ENCODE measurements at regions not wholly inside any gene's neighbourhood (a gene's known extent, or its start where the extent isn't known, plus 50 kb on each side); places are given as distances from the start of the nearest gene placed in this dataset.

DNA sequence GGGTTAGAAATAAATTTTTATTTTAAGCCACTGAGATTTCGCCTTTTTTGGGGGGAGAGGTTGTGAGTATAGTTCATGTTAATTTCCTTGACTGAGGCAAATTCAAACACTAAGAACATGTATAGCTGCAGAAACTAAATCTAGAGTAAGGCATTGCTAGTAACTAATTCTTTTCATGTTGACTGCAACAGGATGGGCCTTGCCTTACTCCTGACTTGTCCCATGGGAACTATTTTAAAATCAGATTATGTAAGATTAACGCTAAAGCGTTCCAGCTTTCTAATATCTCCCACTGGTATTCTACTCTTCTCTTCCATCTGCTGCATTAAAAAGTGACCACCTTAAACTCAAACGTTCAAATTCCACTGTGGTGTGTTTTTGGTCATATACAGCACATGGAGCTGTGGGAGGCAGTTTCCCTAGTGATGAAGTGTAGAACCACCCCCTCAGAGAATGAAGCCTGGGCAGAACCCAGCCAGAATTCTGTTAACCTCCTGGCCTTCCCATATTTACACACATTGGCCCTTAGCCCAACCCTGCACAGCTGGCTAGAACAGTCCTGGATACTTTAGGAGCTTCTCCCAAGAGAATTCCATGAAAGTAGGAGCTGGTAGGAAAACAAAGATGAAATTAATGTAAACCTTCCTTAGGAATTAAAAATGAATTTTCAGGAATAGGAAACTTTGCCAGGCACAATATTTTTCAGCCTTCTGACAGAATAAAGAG is 687.8 kb downstream of the SLC4A3 start:
- CTCF ChIA-PET = no interaction called here
- no peak for DNase-seq
- no peak overlapping the region for H3K4me3 ChIP-seq (ENCODE audit: low read length)
- peaks cover 0 to 10% of the 10 kb centered on the region in 2 experiments for H3K9me3 ChIP-seq (ENCODE audit: control insufficient read depth in 1 of 2, insufficient read depth in 1 of 2, low read length in 2 of 2)
- no peak overlapping the region for H3K4me3 Mint-ChIP-seq
- intact Hi-C loops (cut with DNase I, micrococcal nuclease) = no loop called here
- no peaks in the 10 kb centered on the region for H3K36me3 Mint-ChIP-seq (ENCODE audit: low read depth)
- POLR2A ChIA-PET = no interaction called here
- no peaks in the 10 kb centered on the region for H3K4me1 Mint-ChIP-seq (ENCODE audit: low read depth)
- H3K4me1 ChIP-seq (ENCODE audit: insufficient read depth, low read length) = no peaks in the 10 kb centered on the region
- no peak overlapping the region for H3K27ac ChIP-seq (ENCODE audit: low read depth in 1 of 2, low read length in 2 of 2)
- no peak overlapping the region for H3K27ac Mint-ChIP-seq
- TF ChIP-seq, protein P1, sequence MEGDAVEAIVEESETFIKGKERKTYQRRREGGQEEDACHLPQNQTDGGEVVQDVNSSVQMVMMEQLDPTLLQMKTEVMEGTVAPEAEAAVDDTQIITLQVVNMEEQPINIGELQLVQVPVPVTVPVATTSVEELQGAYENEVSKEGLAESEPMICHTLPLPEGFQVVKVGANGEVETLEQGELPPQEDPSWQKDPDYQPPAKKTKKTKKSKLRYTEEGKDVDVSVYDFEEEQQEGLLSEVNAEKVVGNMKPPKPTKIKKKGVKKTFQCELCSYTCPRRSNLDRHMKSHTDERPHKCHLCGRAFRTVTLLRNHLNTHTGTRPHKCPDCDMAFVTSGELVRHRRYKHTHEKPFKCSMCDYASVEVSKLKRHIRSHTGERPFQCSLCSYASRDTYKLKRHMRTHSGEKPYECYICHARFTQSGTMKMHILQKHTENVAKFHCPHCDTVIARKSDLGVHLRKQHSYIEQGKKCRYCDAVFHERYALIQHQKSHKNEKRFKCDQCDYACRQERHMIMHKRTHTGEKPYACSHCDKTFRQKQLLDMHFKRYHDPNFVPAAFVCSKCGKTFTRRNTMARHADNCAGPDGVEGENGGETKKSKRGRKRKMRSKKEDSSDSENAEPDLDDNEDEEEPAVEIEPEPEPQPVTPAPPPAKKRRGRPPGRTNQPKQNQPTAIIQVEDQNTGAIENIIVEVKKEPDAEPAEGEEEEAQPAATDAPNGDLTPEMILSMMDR (IDR thresholded peaks at IDR 0.05) = no peak
- no peak for ATAC-seq (ENCODE audit: poor library complexity)
- H3K9me3 Mint-ChIP-seq = peaks cover 2% of the 10 kb centered on the region
- H3K27me3 ChIP-seq (ENCODE audit: control insufficient read depth in 1 of 2, insufficient read depth in 2 of 2, low read length in 2 of 2) = no peaks in the 10 kb centered on the region
- H3K36me3 ChIP-seq (ENCODE audit: insufficient read depth, low read length) = no peaks in the 10 kb centered on the region
- H3K27me3 Mint-ChIP-seq = no peaks in the 10 kb centered on the region

GRCh38 chr2:220318037-220318436 is 690.6 kb downstream of the SLC4A3 start:
- TF ChIP-seq, protein P1 (IDR thresholded peaks at IDR 0.05) = no peak
- H3K9me3 ChIP-seq (ENCODE audit: control insufficient read depth in 1 of 2, insufficient read depth in 1 of 2, low read length in 2 of 2) = peaks cover 0 to 10% of the 10 kb centered on the region in 2 experiments
- Mint-ChIP-seq H3K27me3 (no peaks in the 10 kb centered on the region), H3K27ac (no peak overlapping the region), H3K4me1 (ENCODE audit: low read depth) (no peaks in the 10 kb centered on the region), H3K36me3 (ENCODE audit: low read depth) (no peaks in the 10 kb centered on the region), H3K9me3 (peaks cover 3% of the 10 kb centered on the region), H3K4me3 (no peak overlapping the region)
- DNase-seq (no peak), ATAC-seq (ENCODE audit: poor library complexity) (no peak)
- no peak overlapping the region for H3K27ac ChIP-seq (ENCODE audit: low read depth in 1 of 2, low read length in 2 of 2)
- intact Hi-C loops (cut with DNase I, micrococcal nuclease) = no loop called here
- no peaks in the 10 kb centered on the region for H3K4me1 ChIP-seq (ENCODE audit: insufficient read depth, low read length)
- POLR2A ChIA-PET = no interaction called here
- no peaks in the 10 kb centered on the region for H3K36me3 ChIP-seq (ENCODE audit: insufficient read depth, low read length)
- no peak overlapping the region for H3K4me3 ChIP-seq (ENCODE audit: low read length)
- CTCF ChIA-PET = no interaction called here
- H3K27me3 ChIP-seq (ENCODE audit: control insufficient read depth in 1 of 2, insufficient read depth in 2 of 2, low read length in 2 of 2) = no peaks in the 10 kb centered on the region

- H3K27me3 ChIP-seq (ENCODE audit: control insufficient read depth in 1 of 2, insufficient read depth in 2 of 2, low read length in 2 of 2) = no peaks in the 10 kb centered on the region
- H3K27ac ChIP-seq (ENCODE audit: low read depth in 1 of 2, low read length in 2 of 2) = no peak overlapping the region
- TF ChIP-seq, protein P1 (IDR thresholded peaks at IDR 0.05) = no peak
- no peaks in the 10 kb centered on the region for H3K4me1 ChIP-seq (ENCODE audit: insufficient read depth, low read length)
- H3K36me3 ChIP-seq (ENCODE audit: insufficient read depth, low read length) = no peaks in the 10 kb centered on the region
- Mint-ChIP-seq H3K4me3 (no peak overlapping the region), H3K4me1 (ENCODE audit: low read depth) (no peaks in the 10 kb centered on the region), H3K9me3 (peaks cover 3% of the 10 kb centered on the region), H3K36me3 (ENCODE audit: low read depth) (no peaks in the 10 kb centered on the region), H3K27me3 (no peaks in the 10 kb centered on the region), H3K27ac (no peak overlapping the region)
- intact Hi-C loops (cut with DNase I, micrococcal nuclease) = no loop called here
- ATAC-seq (ENCODE audit: poor library complexity) = no peak
- ChIA-PET POLR2A (no interaction called here), CTCF (no interaction called here)
- DNase-seq = no peak
- H3K4me3 ChIP-seq (ENCODE audit: low read length) = no peak overlapping the region
- H3K9me3 ChIP-seq (ENCODE audit: control insufficient read depth in 1 of 2, insufficient read depth in 1 of 2, low read length in 2 of 2) = peaks cover 0 to 10% of the 10 kb centered on the region in 2 experiments
Measured at GRCh38 chr2:220318508-220318907, 691.1 kb downstream of the SLC4A3 start.
